IPS-20b (cell line): ENCODE measurements at regions not wholly inside any gene's neighbourhood (a gene's known extent, or its start where the extent isn't known, plus 50 kb on each side); places are given as distances from the start of the nearest gene placed in this dataset.

Experiments used
- H3K27ac ChIP-seq: one replicate; pipeline ENCODE4 v1.5.1; 2013; ENCODE audit warnings: low read length
- H3K27me3 ChIP-seq: 2 replicates; pipeline ENCODE4 v1.6.1; 2013; ENCODE audit warnings: mild to moderate bottlenecking, low read length, inconsistent platforms; ENCODE audit not compliant: insufficient read depth
- H3K36me3 ChIP-seq: 2 replicates; pipeline ENCODE4 v1.6.1; 2013; ENCODE audit warnings: low read depth, mild to moderate bottlenecking, inconsistent platforms, low read length, moderate library complexity; ENCODE audit not compliant: insufficient read depth
- H3K4me1 ChIP-seq: 2 replicates; pipeline ENCODE4 v1.6.1; 2013; ENCODE audit warnings: mild to moderate bottlenecking, control low read depth, inconsistent platforms, low read length, moderate library complexity; ENCODE audit not compliant: insufficient read depth
- H3K4me3 ChIP-seq: 2 replicates; pipeline ENCODE4 v1.5.1; 2013; ENCODE audit warnings: mild to moderate bottlenecking, low read length, inconsistent platforms
- H3K9ac ChIP-seq: 2 replicates; pipeline ENCODE4 v1.6.1; 2013; ENCODE audit warnings: low read depth, mild to moderate bottlenecking, inconsistent platforms, low read length, moderate library complexity
- H3K9me3 ChIP-seq: 2 replicates; pipeline ENCODE4 v1.6.1; 2013; ENCODE audit warnings: mild to moderate bottlenecking, low read depth, low read length, inconsistent platforms; ENCODE audit not compliant: insufficient read depth

- H3K36me3 ChIP-seq, result no peaks in the 10 kb centered on the region
- no peak overlapping the region for H3K27ac ChIP-seq
- no peaks in the 10 kb centered on the region for H3K27me3 ChIP-seq
- H3K9ac ChIP-seq, result no peak overlapping the region
- H3K9me3 ChIP-seq, result no peaks in the 10 kb centered on the region
- no peaks in the 10 kb centered on the region for H3K4me1 ChIP-seq
- H3K4me3 ChIP-seq, result no peak overlapping the region
These were observed 92.1 kb upstream of the WDFY3 start for GRCh38 chr4:85058551-85058950.

GRCh38 chr4:85061974-85062373 lies 95.5 kb upstream of the WDFY3 start:
- no peak overlapping the region for H3K9ac ChIP-seq
- no peaks in the 10 kb centered on the region for H3K36me3 ChIP-seq
- no peak overlapping the region for H3K27ac ChIP-seq
- no peaks in the 10 kb centered on the region for H3K9me3 ChIP-seq
- H3K4me1 ChIP-seq, result no peaks in the 10 kb centered on the region
- H3K27me3 ChIP-seq, result no peaks in the 10 kb centered on the region
- no peak overlapping the region for H3K4me3 ChIP-seq

GRCh38 chr4:85062466-85062865 lies 96.0 kb upstream of the WDFY3 start:
- Histone ChIP-seq H3K9me3 (no peaks in the 10 kb centered on the region), H3K4me1 (no peaks in the 10 kb centered on the region), H3K27me3 (no peaks in the 10 kb centered on the region), H3K9ac (no peak overlapping the region), H3K27ac (no peak overlapping the region), H3K4me3 (no peak overlapping the region), H3K36me3 (no peaks in the 10 kb centered on the region)

- Histone ChIP-seq H3K4me1 (no peaks in the 10 kb centered on the region), H3K27ac (no peak overlapping the region), H3K9ac (no peak overlapping the region), H3K9me3 (no peaks in the 10 kb centered on the region), H3K4me3 (no peak overlapping the region), H3K27me3 (no peaks in the 10 kb centered on the region), H3K36me3 (no peaks in the 10 kb centered on the region)
These were observed 100.9 kb upstream of the WDFY3 start for GRCh38 chr4:85067342-85067741.

- H3K27ac ChIP-seq, result no peak overlapping the region
- no peaks in the 10 kb centered on the region for H3K4me1 ChIP-seq
- H3K4me3 ChIP-seq, result no peak overlapping the region
- no peak overlapping the region for H3K9ac ChIP-seq
- no peaks in the 10 kb centered on the region for H3K36me3 ChIP-seq
- peaks cover 3% of the 10 kb centered on the region; the same call in 1 of the 2 replicates for H3K9me3 ChIP-seq
- no peaks in the 10 kb centered on the region for H3K27me3 ChIP-seq
These were observed 111.5 kb upstream of the WDFY3 start for GRCh38 chr4:85078016-85078415.

- Histone ChIP-seq H3K9ac (no peak overlapping the region), H3K9me3 (peaks cover 3% of the 10 kb centered on the region; the same call in 1 of the 2 replicates), H3K4me1 (no peaks in the 10 kb centered on the region)
These were observed 114.7 kb upstream of the WDFY3 start for GRCh38 chr4:85081196-85081595.

GRCh38 chr4:85084371-85085094 lies 118.0 kb upstream of the WDFY3 start:
- Histone ChIP-seq H3K4me3 (no peak overlapping the region), H3K27me3 (no peaks in the 10 kb centered on the region), H3K27ac (no peak overlapping the region), H3K36me3 (no peaks in the 10 kb centered on the region), H3K9ac (no peak overlapping the region), H3K9me3 (peaks cover 13% of the 10 kb centered on the region), H3K4me1 (no peaks in the 10 kb centered on the region)

More at GRCh38 chr4:85081196-85081595, 114.7 kb upstream of the WDFY3 start:
- H3K27me3 ChIP-seq, result no peaks in the 10 kb centered on the region
- H3K36me3 ChIP-seq, result no peaks in the 10 kb centered on the region
- no peak overlapping the region for H3K4me3 ChIP-seq
- no peak overlapping the region for H3K27ac ChIP-seq

GRCh38 chr4:85086721-85087120 lies 120.2 kb upstream of the WDFY3 start:
- Histone ChIP-seq H3K27ac (no peak overlapping the region), H3K4me1 (no peaks in the 10 kb centered on the region), H3K27me3 (no peaks in the 10 kb centered on the region), H3K36me3 (no peaks in the 10 kb centered on the region), H3K9ac (no peak overlapping the region), H3K9me3 (peaks cover 13% of the 10 kb centered on the region), H3K4me3 (no peak overlapping the region)

GRCh38 chr4:85092536-85092935 lies 126.0 kb upstream of the WDFY3 start:
- Histone ChIP-seq H3K4me1 (no peaks in the 10 kb centered on the region), H3K9me3 (peaks cover 17% of the 10 kb centered on the region), H3K4me3 (no peak overlapping the region), H3K36me3 (no peaks in the 10 kb centered on the region), H3K9ac (no peak overlapping the region), H3K27me3 (no peaks in the 10 kb centered on the region), H3K27ac (no peak overlapping the region)

- Histone ChIP-seq H3K4me1 (no peaks in the 10 kb centered on the region), H3K27ac (no peak overlapping the region), H3K36me3 (no peaks in the 10 kb centered on the region), H3K27me3 (no peaks in the 10 kb centered on the region), H3K4me3 (no peak overlapping the region), H3K9me3 (peaks cover 20% of the 10 kb centered on the region), H3K9ac (no peak overlapping the region)
These were observed 126.5 kb upstream of the WDFY3 start for GRCh38 chr4:85092943-85093342.

- Histone ChIP-seq H3K9me3 (peaks cover 10% of the 10 kb centered on the region), H3K27me3 (no peaks in the 10 kb centered on the region), H3K36me3 (no peaks in the 10 kb centered on the region), H3K4me3 (no peak overlapping the region), H3K9ac (no peak overlapping the region), H3K27ac (no peak overlapping the region), H3K4me1 (no peaks in the 10 kb centered on the region)
These were observed 128.2 kb upstream of the WDFY3 start for GRCh38 chr4:85094735-85095134.

- no peak overlapping the region for H3K9ac ChIP-seq
- H3K36me3 ChIP-seq, result no peaks in the 10 kb centered on the region
- H3K27me3 ChIP-seq, result no peaks in the 10 kb centered on the region
- H3K4me1 ChIP-seq, result no peaks in the 10 kb centered on the region
- no peak overlapping the region for H3K27ac ChIP-seq
- peaks cover 6% of the 10 kb centered on the region for H3K9me3 ChIP-seq
- H3K4me3 ChIP-seq, result no peak overlapping the region
These were observed 136.1 kb upstream of the WDFY3 start for GRCh38 chr4:85102606-85103005.
